ENCODE measurements at regions not wholly inside any gene's neighbourhood (a gene's known extent, or its start where the extent isn't known, plus 50 kb on each side); places are given as distances from the start of the nearest gene placed in this dataset.

DNA sequence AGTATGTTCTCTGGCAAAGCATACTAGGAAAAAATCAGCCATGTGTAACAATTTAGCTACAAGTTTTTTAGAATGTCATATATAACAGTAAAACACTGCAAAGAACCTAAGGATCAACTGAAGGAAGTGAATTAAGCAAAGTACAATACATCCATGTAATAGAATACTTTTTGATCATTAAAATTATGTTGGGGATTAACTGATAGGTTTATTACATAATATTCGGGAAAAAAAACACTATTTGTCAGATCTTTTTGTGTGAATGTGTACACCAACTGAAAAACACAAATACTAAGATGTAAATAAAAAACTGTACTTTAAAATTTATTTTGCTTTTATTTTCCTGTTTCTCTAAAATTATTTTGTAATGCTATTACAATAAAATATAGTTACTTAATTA is 185.5 kb upstream of the DYNLRB2 start:
- DNase-seq = no peak

DNA sequence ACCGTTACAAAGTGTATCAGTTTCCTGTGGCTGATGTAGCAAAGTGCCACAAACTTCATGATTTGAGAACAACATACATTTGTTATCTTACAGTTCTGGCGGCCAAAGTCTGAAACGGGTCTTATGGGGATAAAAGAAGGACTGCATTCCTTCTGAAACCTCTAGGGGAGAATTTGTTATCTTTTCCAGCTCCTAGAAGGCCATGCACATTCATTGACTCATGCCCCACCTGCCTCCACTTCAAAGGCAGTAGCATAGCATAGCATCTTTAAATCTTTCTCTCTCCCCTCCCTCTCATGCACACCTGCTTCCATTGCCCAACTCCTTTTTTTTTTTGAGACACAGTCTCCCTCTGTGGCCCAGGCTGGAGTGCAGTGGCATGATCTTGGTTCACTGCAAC is 190.7 kb upstream of the DYNLRB2 start:
- DNase-seq = no peak

DNA sequence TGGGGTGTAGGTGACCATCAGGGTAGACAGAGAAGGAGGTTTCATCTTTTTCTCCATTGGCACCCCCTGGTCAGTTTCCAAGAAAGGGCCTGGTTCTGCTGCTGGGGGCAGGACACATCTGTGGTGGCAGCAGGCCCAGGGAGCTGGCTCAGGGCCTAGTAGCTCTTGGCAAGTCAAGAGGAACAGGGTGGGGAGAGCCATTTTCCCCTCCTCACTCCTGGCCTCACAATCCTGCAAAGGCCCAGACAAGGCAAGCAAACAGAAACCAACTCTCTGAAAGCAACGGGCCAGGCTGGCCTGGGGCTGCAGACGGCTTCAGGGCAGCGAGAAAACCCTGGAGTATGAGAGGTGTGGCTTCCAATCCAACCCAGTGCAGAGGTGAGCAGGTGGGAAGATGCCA is 192.9 kb upstream of the DYNLRB2 start:
- no peak for DNase-seq

DNA sequence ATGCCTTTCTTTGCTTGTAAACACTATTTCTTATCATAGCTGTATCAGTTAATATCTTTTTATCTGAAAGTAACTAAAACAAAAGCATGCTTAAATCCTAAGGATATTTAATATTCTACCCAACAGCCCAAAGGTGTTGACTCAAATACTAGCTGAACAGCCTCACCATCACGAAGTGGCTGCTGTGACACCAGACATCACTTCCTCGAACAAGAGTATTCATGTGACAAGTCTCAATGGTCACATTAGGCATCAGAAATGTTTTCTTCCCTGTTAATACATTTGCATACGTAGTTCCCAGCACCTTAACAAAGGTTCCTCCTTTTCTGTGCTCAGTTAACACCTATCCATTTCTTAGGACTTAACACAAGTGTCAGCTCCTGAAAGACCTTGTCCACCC is 193.8 kb upstream of the DYNLRB2 start:
- no peak for DNase-seq

DNA sequence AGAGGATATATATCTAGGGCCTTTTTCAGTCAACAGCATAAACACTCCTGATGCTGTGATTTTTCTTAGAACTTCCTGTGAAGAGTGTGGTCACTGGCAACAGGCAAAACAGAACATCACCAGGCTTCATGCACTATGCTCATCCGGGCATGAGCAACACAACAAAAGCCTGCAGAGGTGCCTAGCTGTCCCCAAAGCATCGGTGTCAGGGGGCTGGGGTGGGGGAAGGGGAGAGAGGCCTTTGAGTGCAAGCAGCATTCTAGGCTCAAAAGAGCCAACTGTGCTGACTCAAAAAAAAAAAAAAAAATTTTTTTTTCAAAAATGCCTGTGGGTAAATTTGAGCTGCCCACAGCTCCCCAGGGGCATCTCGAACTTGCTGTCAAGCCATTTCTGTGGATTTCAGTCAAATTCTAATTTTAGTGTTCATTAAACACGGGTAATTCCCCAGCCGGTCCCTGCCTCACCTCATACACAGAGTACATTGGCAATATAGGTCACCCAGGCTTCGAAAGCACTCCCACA is 194.6 kb upstream of the DYNLRB2 start:
- no peak for DNase-seq

DNA sequence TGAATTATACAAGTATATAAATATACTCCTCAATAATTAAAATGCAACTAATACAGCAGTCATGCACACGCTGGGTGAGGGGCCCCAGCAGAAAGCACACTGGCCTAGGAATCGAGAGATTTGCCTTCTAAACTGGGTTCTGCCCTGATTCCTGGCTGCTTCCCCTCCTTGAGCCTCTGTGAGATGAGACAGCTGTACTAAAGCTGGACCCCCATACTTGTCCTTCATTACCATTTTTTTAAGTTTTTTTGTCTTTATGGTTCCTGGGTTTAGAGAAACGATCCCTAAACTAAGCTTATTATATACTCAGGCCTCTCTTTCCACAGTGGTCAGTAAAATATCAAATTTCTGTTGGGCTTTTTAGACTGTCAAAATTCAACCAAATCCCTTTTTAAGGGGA is 195.1 kb upstream of the DYNLRB2 start:
- no peak for DNase-seq

GRCh38 chr16:80344570-80344969 is 196.2 kb upstream of the DYNLRB2 start:
- DNase-seq = no peak

DNA sequence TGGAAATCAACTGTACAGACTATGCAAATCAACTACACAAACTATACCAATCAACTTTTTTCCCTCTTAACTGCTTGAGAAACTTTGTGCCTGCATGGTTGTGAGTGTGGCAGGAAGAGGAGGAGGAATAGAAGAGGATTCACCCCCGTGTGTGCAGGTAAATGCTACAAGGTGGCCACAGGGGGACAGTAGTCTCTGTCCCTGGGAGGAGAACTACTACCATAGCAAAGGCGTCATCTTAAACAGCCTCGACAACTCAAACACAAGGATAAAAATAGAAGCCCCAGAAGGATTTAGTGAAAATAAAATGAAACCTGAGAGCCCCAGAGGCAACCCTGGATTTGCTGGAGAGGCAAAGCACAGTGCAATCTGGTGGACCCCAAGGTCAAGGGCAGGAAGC is 199.5 kb upstream of the DYNLRB2 start:
- DNase-seq = no peak

- no peak for DNase-seq
Observed at GRCh38 chr16:80337786-80338185, 203.0 kb upstream of the DYNLRB2 start.

- no peak for DNase-seq
Observed at GRCh38 chr16:80330803-80331202, 210.0 kb upstream of the DYNLRB2 start.

DNA sequence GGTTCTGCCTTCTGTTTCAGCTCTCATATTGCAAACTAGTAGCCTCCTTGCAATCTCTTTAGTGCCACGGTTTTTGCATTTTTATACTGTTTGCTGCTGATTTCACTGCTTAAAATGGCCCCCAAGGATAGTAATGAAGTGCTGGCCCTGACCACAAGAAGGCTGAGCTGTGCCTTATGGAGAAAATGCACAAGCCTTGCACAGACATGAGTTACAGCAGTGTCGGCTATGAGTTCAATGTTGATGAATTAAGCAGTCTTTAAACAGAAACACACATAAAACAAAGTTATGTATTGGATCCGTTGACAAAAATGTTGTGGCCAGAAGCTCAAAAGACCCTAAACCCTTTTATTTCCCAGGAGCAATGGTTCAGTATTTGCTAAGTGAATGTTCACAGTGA is 210.6 kb upstream of the DYNLRB2 start:
- DNase-seq = no peak

- no peak for DNase-seq
Observed at GRCh38 chr16:80327740-80328139, 213.1 kb upstream of the DYNLRB2 start.

- DNase-seq = no peak
Observed at GRCh38 chr16:80324371-80324770, 216.4 kb upstream of the DYNLRB2 start.

DNA sequence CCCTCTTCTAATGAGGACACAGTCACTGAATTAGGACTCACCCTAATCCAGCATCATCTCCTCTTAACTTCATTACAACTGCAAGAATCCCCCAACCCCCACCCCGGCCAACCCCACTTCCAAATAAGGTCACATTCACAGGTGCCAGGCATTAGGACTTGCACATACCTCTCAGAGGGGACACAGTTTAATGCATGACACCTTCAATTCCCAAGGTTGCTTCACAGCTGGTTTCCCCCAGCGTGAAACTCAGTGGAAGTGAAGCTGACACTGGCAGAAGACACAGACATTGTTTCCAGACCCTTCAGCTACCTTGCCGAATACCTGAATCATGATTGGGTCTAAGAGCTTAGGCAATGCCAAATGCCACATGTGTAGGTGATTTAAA is 217.0 kb upstream of the DYNLRB2 start:
- no peak for DNase-seq

DNA sequence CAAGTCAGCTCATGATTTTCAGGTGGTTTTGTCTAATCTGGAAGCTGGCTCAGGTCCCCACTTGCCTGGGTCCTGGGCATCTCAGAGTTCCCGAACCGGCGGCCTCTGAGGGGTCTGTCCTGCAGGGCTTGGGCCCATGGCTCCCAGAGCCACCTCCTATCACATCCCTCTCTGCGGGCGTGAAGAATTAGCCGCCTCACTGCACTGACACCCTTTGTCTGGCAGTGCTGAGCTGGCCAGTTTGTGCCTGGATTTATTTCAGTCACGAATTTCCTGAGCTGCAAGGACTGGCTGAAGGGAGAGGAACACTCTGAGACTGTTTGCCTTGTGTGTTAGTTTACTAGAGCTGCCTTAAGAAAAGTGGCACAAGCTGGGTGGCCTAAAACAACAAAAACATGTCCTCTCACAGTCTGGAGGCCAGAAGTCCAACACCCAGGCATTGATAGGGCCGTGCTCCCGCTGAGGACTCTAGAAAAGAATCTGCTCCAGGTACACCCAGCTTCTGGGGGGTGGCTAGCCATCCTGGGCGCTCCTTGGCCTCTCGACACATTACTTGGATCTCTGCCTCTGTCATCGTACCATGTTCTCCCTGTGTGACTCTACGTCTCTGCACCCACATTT is 217.5 kb upstream of the DYNLRB2 start:
- DNase-seq = no peak

DNA sequence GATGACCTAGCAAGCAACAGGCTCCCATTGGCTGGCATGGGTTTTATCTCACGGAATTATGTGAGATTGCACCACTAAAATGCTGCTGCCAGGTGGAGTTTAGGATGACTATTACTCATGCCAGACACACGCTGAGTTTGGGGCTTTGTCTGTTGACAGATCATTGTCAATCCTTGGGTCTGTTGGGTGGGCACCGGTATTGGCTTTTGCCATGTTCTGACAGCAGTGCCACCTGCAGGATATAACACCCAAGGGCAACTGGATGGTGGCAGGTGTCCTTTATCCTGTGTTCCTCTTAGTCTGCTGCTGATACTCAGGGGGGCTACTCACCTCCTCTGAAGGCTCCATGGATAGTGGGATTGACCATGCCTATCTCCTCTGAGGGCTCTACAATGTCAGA is 221.6 kb upstream of the DYNLRB2 start:
- no peak for DNase-seq

DNA sequence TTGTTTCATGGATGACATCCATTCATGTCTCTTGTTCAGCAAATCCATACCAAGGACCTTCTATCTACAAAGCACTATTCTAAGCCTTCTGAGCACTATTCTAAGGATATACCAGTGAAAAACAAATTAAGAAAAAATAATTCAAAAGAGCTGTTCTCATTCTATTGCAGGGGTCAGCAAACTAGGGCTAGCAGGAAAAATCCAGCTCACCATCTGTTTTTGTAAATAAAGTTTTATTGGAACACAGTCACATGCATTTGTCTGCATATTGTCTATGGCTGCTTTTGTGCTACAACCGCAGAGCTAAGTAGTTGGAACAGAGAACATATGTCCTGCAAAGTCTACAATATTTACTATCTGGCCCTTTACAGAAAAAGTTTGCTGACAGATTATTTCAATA is 222.7 kb upstream of the DYNLRB2 start:
- no peak for DNase-seq

DNA sequence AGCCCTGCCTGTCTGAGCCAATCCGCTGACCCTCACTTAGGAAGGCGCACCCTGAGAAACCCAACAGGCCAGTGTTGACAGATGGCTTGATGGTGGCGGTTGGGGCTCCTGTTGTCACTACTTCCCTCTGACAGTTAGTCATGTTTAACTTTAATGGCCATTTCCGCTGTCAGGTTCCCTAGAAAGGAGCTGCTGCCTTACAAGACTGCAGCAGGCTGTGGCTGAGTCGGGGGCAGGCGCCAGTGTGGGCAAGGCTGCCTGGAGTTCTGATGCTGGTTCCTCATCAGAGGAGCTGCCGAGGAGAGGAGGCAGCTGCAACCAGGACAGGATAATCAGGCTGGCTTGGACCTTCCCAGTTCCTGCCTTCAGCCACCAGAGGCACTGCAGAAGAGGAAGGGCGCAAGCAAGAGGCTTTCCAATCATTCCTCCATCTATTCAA is 223.2 kb upstream of the DYNLRB2 start:
- no peak for DNase-seq

GRCh38 chr16:80317116-80317515 is 223.7 kb upstream of the DYNLRB2 start:
- no peak for DNase-seq

- no peak for DNase-seq
Observed at GRCh38 chr16:80314042-80314441, 226.8 kb upstream of the DYNLRB2 start.

GRCh38 chr16:80309178-80309577 is 231.6 kb upstream of the DYNLRB2 start:
- DNase-seq = no peak

GRCh38 chr16:80305410-80305809 is 235.4 kb upstream of the DYNLRB2 start:
- DNase-seq = no peak

DNA sequence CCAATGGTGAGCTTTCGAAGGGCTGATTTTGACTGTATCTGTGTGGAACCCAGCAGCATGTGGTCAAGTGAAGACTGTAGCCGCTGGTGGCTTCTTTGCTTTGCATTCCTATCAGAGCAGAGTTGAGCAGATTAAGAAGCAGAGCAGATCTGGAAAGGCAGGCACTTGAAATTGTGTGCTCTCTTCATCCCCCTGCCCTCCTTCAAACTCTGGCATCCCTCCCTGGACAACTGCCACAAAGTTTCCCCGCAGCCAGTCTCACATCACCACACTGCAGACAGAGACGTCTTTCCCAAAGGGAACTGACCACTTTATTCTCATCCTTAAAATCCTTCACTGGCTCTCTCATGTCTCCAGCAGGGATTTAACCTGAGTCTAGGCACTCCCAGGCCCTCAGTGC is 237.1 kb upstream of the DYNLRB2 start:
- DNase-seq = no peak

DNA sequence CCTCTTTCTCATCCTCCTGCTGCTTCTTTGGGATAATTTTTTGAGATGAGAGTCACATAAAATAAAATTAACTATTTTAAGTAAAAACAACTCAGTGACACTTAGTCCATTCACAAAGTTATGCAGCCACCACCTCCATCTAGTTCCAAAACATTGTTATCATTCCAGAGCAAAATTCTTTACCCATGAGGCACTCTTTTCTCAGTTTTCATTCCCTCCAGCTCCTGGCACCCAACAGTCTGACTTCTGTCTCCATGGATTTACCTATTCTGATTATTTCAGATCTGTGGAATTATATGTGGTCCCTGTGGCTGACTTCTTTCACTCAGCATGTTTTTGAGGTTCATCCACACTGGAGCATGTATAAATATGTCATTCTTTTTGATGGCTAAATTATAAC is 239.9 kb upstream of the DYNLRB2 start:
- no peak for DNase-seq

DNA sequence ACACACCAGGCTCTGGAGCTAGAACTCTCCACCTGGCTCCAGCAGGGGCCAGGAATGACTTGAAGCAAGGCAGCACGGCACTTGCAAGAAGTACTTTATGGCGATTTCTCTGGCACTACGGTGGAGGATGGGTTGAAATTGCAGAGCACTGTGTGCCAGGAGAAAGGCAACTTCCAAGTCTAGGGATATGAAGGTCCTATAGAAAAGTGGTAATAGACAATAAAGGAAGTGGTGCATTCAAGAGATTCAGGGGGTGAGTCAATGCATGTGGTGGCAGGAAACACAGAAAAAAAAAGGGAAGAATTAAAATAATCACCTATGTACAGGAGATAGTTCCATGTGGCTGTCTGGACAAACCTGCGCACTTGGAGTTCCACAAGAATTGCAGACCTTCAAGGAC is 240.3 kb upstream of the DYNLRB2 start:
- no peak for DNase-seq

- no peak for DNase-seq
Observed at GRCh38 chr16:80299416-80299815, 241.4 kb upstream of the DYNLRB2 start.
